ENCODE measurements at regions not wholly inside any gene's neighbourhood (a gene's known extent, or its start where the extent isn't known, plus 50 kb on each side); places are given as distances from the start of the nearest gene placed in this dataset.

DNA sequence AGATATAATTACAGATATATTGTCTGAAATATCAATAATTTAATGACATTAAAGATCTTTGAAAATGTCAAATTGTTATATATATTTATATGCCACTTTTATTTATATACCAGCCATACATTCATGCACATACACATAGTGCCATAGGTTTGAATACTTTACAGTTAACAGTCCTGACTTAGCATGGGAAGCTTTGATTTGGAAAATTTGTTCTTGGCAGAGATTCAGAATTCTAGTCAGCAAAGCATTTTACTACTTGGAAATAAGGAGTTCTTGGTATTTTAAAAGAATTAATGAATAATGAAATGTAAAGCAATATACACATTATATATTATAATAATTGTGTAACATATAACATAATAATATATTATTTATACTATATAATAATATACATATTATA, 277.0 kb upstream of the PCDH20 start:
- no peak for DNase-seq
- TF ChIP-seq GATA1 (IDR thresholded peaks at IDR 0.05; ENCODE audit: low read depth, low read length) (no peak), POLR2A (IDR thresholded peaks at IDR 0.05; ENCODE audit: low read length) (no peak)

DNA sequence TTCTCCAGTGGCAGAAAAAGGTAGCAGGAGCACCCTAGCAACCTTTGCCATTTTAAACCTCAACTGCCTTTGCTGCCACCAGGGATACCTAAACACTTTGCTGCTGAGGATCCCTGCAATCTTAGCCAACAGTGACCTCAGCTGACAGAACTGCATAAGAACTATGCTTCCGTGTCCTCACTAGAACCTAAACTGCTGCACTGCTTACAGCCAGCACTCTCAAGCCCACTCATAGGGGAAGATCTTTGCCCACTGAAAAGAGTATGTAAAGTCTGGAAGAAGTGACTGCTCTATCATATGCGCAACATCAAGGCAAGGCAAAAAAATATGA, 270.0 kb upstream of the PCDH20 start:
- TF ChIP-seq GATA1 (IDR thresholded peaks at IDR 0.05; ENCODE audit: low read depth, low read length), result no peak
- no peak for TF ChIP-seq POLR2A (IDR thresholded peaks at IDR 0.05; ENCODE audit: low read length)
- no peak for DNase-seq

DNA sequence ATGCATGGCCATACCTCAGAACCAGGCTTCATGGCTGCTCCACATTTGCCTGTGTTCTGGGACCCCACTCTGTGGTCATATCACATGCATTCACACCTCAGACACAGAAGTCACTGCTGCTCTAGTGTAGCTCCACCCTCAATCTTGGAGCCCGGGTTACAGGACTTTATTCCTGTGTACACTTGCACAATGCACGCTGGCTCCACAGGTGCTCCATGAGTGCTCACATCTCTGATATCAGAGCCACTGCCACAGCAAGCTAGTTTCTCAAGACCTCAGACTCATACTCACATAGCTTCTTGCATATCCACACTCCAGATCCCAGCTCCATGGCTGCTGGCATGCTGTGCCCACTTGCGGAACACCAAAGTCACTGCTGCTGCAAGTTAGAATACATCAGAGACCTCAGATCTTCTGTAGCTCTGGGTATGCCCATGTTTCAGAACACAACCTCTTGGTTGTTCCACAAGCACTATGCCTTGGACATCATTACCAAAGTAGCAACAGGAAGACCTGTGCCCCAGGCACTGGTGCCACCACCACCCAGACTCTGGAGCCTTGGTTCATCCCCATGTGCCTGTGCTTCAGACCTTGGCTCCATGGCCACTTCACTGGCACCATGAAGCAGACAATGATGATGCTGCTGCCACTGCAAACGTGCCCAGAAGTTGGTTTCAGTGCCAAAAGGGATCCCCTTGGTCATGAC, 269.5 kb upstream of the PCDH20 start:
- no peak for TF ChIP-seq GATA1 (IDR thresholded peaks at IDR 0.05; ENCODE audit: low read depth, low read length)
- no peak for TF ChIP-seq POLR2A (IDR thresholded peaks at IDR 0.05; ENCODE audit: low read length)
- no peak for DNase-seq

DNA sequence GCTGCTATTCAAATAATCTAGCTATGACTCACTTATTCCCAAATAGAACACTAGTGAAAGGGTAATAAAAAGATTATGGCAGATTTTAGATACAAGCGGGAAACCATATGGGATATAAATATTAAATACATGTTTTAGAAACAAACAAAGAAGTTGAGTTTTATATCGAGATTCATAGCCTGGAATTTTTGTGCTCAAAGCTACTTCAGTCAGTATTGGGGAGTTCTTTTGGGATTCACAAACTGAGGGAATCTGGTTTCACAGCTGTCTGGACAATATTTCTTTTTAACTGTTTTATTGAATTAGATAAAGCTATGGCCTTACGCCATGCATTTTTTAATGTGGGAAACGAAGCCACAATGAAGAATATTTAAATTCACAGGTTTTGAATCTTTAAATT, 257.1 kb upstream of the PCDH20 start:
- no peak for TF ChIP-seq GATA1 (IDR thresholded peaks at IDR 0.05; ENCODE audit: low read depth, low read length)
- TF ChIP-seq POLR2A (IDR thresholded peaks at IDR 0.05; ENCODE audit: low read length), result no peak

GRCh38 chr13:61670384-61671161, 254.9 kb upstream of the PCDH20 start:
- no peak for TF ChIP-seq GATA1 (IDR thresholded peaks at IDR 0.05; ENCODE audit: low read depth, low read length)
- no peak for TF ChIP-seq POLR2A (IDR thresholded peaks at IDR 0.05; ENCODE audit: low read length)
- DNase-seq, result no peak

More for the DNA sequence above, 257.1 kb upstream of the PCDH20 start:
- DNase-seq, result no peak

GRCh38 chr13:61664801-61665705, 249.4 kb upstream of the PCDH20 start:
- TF ChIP-seq POLR2A (IDR thresholded peaks at IDR 0.05; ENCODE audit: low read length), result no peak
- no peak for TF ChIP-seq GATA1 (IDR thresholded peaks at IDR 0.05; ENCODE audit: low read depth, low read length)
- no peak for DNase-seq

- no peak for TF ChIP-seq POLR2A (IDR thresholded peaks at IDR 0.05; ENCODE audit: low read length)
- TF ChIP-seq GATA1 (IDR thresholded peaks at IDR 0.05; ENCODE audit: low read depth, low read length), result no peak
- DNase-seq, result no peak
These were observed 238.8 kb upstream of the PCDH20 start for GRCh38 chr13:61654481-61654880.

GRCh38 chr13:61648547-61648946, 232.9 kb upstream of the PCDH20 start:
- TF ChIP-seq POLR2A (IDR thresholded peaks at IDR 0.05; ENCODE audit: low read length), result no peak
- TF ChIP-seq GATA1 (IDR thresholded peaks at IDR 0.05; ENCODE audit: low read depth, low read length), result no peak
- DNase-seq, result no peak

- TF ChIP-seq POLR2A (IDR thresholded peaks at IDR 0.05; ENCODE audit: low read length), result no peak
- TF ChIP-seq GATA1 (IDR thresholded peaks at IDR 0.05; ENCODE audit: low read depth, low read length), result no peak
- DNase-seq, result no peak
These were observed 196.5 kb upstream of the PCDH20 start for GRCh38 chr13:61612192-61612591.

DNA sequence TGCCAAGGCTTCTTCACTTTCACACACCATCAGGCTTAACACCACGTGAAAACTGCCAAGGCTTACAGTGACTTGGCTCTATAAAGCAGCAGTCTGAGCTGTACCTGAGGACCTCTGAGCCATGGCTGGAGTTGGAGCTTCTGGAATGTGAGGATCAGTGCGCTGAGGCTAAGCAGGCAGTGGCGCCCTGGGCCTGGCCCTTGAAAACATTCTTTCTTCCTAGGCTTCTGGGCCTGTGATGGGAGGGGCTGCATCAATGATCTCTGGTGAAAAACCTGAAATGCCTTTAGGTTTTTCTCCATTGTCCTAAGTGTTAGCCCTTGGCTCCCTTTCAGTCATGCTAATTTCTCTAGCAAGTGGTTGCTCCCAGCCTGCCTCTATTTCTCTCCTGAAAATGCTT, 192.5 kb upstream of the PCDH20 start:
- no peak for DNase-seq
- no peak for TF ChIP-seq POLR2A (IDR thresholded peaks at IDR 0.05; ENCODE audit: low read length)
- no peak for TF ChIP-seq GATA1 (IDR thresholded peaks at IDR 0.05; ENCODE audit: low read depth, low read length)

DNA sequence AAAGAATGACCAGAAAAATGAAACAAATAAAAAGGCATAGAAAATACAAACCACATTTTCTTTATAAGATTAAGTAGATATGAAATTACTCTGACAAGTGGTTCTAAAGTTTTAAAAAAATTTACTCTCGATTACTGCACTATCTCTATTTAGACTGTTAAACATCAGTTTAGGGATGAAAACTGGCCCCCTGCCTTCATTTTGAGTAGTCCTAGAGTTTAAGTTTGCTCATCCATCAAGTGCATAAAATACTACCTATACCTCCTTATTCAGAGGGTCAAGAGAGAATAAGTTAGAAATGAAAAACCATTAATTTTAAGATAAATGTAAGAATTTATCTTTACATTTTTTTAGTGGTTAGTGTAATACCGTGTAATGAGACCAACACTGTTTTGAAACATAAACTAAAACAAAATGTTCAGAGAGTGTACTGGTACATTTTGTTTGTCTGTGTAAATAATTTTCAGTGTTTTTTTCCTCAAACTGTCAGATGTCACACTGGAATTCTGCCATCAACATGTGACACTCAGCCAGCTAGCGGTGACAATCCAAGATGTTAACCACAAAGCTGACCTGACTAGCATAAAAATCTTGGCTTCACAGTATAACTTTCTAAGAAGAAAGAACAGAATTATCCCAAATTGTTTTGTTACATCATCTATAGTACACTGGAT, 184.8 kb upstream of the PCDH20 start:
- no peak for TF ChIP-seq GATA1 (IDR thresholded peaks at IDR 0.05; ENCODE audit: low read depth, low read length)
- no peak for TF ChIP-seq POLR2A (IDR thresholded peaks at IDR 0.05; ENCODE audit: low read length)

GRCh38 chr13:61592489-61592888, 176.8 kb upstream of the PCDH20 start:
- TF ChIP-seq POLR2A (IDR thresholded peaks at IDR 0.05; ENCODE audit: low read length) (no peak), GATA1 (IDR thresholded peaks at IDR 0.05; ENCODE audit: low read depth, low read length) (no peak)

More for the DNA sequence above, 184.8 kb upstream of the PCDH20 start:
- DNase-seq, result no peak

DNA sequence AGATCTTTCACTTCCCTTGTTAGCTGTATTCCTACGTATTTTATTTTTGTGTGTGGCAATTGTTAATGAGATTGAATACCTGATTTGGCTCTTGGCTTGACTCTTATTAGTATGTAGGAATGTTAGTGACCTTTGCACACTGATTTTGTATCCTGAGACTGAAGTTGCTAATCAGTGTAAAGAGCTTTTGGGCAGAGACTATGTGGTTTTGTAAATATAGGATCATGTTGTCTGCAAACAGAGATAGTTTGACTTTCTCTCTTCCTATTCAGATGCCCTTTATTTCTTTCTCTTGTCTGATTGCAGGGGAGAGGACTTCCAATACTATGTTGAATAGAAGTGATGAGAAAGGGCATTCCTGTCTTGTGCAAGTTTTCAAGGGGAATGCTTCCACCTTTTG, 160.3 kb upstream of the PCDH20 start:
- no peak for DNase-seq
- TF ChIP-seq GATA1 (IDR thresholded peaks at IDR 0.05; ENCODE audit: low read depth, low read length), result no peak
- TF ChIP-seq POLR2A (IDR thresholded peaks at IDR 0.05; ENCODE audit: low read length), result no peak

More at GRCh38 chr13:61592489-61592888, 176.8 kb upstream of the PCDH20 start:
- no peak for DNase-seq
